ENCODE measurements at regions not wholly inside any gene's neighbourhood (a gene's known extent, or its start where the extent isn't known, plus 50 kb on each side); places are given as distances from the start of the nearest gene placed in this dataset.

GRCh38 chr6:14616656-14617055 is 499.1 kb downstream of the CD83 start:
- DNase-seq (ENCODE audit: low read depth in 4 of 4, low spot score in 3 of 4), result no peak

- DNase-seq (ENCODE audit: low read depth in 4 of 4, low spot score in 3 of 4), result no peak
These were observed 501.3 kb downstream of the CD83 start for GRCh38 chr6:14618759-14619418.

GRCh38 chr6:14619419-14619781 is 501.8 kb downstream of the CD83 start:
- DNase-seq (ENCODE audit: low read depth in 4 of 4, low spot score in 3 of 4), result no peak

GRCh38 chr6:14620522-14620921 is 502.9 kb downstream of the CD83 start:
- no peak for DNase-seq (ENCODE audit: low read depth in 4 of 4, low spot score in 3 of 4)

GRCh38 chr6:14621518-14621917 is 503.9 kb downstream of the CD83 start:
- DNase-seq (ENCODE audit: low read depth in 4 of 4, low spot score in 3 of 4), result no peak

GRCh38 chr6:14622085-14622484 is 504.5 kb downstream of the CD83 start:
- no peak for DNase-seq (ENCODE audit: low read depth in 4 of 4, low spot score in 3 of 4)

- DNase-seq (ENCODE audit: low read depth in 4 of 4, low spot score in 3 of 4), result no peak
These were observed 505.4 kb downstream of the CD83 start for GRCh38 chr6:14622909-14623505.

- no peak for DNase-seq (ENCODE audit: low read depth in 4 of 4, low spot score in 3 of 4)
These were observed 507.8 kb downstream of the CD83 start for GRCh38 chr6:14625173-14625895.

- no peak for DNase-seq (ENCODE audit: low read depth in 4 of 4, low spot score in 3 of 4)
These were observed 509.0 kb downstream of the CD83 start for GRCh38 chr6:14626556-14626955.

- no peak for DNase-seq (ENCODE audit: low read depth in 4 of 4, low spot score in 3 of 4)
These were observed 512.4 kb downstream of the CD83 start for GRCh38 chr6:14630016-14630415.

GRCh38 chr6:14633479-14633878 is 515.9 kb downstream of the CD83 start:
- DNase-seq (ENCODE audit: low read depth in 4 of 4, low spot score in 3 of 4), result no peak

- DNase-seq (ENCODE audit: low read depth in 4 of 4, low spot score in 3 of 4), result no peak
These were observed 516.5 kb downstream of the CD83 start for GRCh38 chr6:14634072-14634471.

- DNase-seq (ENCODE audit: low read depth in 4 of 4, low spot score in 3 of 4), result no peak
These were observed 517.6 kb downstream of the CD83 start for GRCh38 chr6:14635195-14635594.

- no peak for DNase-seq (ENCODE audit: low read depth in 4 of 4, low spot score in 3 of 4)
These were observed 518.5 kb downstream of the CD83 start for GRCh38 chr6:14635934-14636591.

GRCh38 chr6:14638435-14638905 is 520.9 kb downstream of the CD83 start:
- no peak for DNase-seq (ENCODE audit: low read depth in 4 of 4, low spot score in 3 of 4)

- DNase-seq (ENCODE audit: low read depth in 4 of 4, low spot score in 3 of 4), result no peak
These were observed 521.6 kb downstream of the CD83 start for GRCh38 chr6:14638906-14639761.

GRCh38 chr6:14639983-14640599 is 522.5 kb downstream of the CD83 start:
- no peak for DNase-seq (ENCODE audit: low read depth in 4 of 4, low spot score in 3 of 4)

GRCh38 chr6:14640631-14641030 is 523.1 kb downstream of the CD83 start:
- no peak for DNase-seq (ENCODE audit: low read depth in 4 of 4, low spot score in 3 of 4)

GRCh38 chr6:14641423-14642135 is 524.0 kb downstream of the CD83 start:
- DNase-seq (ENCODE audit: low read depth in 4 of 4, low spot score in 3 of 4), result no peak

GRCh38 chr6:14642136-14642505 is 524.5 kb downstream of the CD83 start:
- no peak for DNase-seq (ENCODE audit: low read depth in 4 of 4, low spot score in 3 of 4)

All from left renal pelvis (tissue), 4 donors.